ENCODE measurements at regions not wholly inside any gene's neighbourhood (a gene's known extent, or its start where the extent isn't known, plus 50 kb on each side); places are given as distances from the start of the nearest gene placed in this dataset.

- no peak overlapping the region for H3K4me3 ChIP-seq (ENCODE audit: low read depth, low read length)
- TF ChIP-seq CTCF (IDR thresholded peaks at IDR 0.05; ENCODE audit: borderline replicate concordance, insufficient read depth, low read depth, low read length): no peak
Observed at GRCh38 chr15:70319466-70319865, 221.7 kb upstream of the TLE3 start.

- no peak for TF ChIP-seq CTCF (IDR thresholded peaks at IDR 0.05; ENCODE audit: borderline replicate concordance, insufficient read depth, low read depth, low read length)
- no peak overlapping the region for H3K4me3 ChIP-seq (ENCODE audit: low read depth, low read length)
Observed at GRCh38 chr15:70318594-70319465, 221.1 kb upstream of the TLE3 start.

- H3K4me3 ChIP-seq (ENCODE audit: low read depth, low read length): no peak overlapping the region
- no peak for TF ChIP-seq CTCF (IDR thresholded peaks at IDR 0.05; ENCODE audit: borderline replicate concordance, insufficient read depth, low read depth, low read length)
Observed at GRCh38 chr15:70316059-70316600, 218.4 kb upstream of the TLE3 start.

- TF ChIP-seq CTCF (IDR thresholded peaks at IDR 0.05; ENCODE audit: borderline replicate concordance, insufficient read depth, low read depth, low read length): no peak
Observed at GRCh38 chr15:70315431-70315830, 217.7 kb upstream of the TLE3 start.

GRCh38 chr15:70314688-70315087 is 217.0 kb upstream of the TLE3 start:
- no peak for TF ChIP-seq CTCF (IDR thresholded peaks at IDR 0.05; ENCODE audit: borderline replicate concordance, insufficient read depth, low read depth, low read length)
- H3K4me3 ChIP-seq (ENCODE audit: low read depth, low read length): no peak overlapping the region

More at GRCh38 chr15:70315431-70315830, 217.7 kb upstream of the TLE3 start:
- H3K4me3 ChIP-seq (ENCODE audit: low read depth, low read length): no peak overlapping the region

GRCh38 chr15:70314018-70314354 is 216.3 kb upstream of the TLE3 start:
- no peak overlapping the region for H3K4me3 ChIP-seq (ENCODE audit: low read depth, low read length)
- TF ChIP-seq CTCF (IDR thresholded peaks at IDR 0.05; ENCODE audit: borderline replicate concordance, insufficient read depth, low read depth, low read length): no peak

All from GM12875 (cell line).